GM19372 (cell line): ENCODE measurements at regions not wholly inside any gene's neighbourhood (a gene's known extent, or its start where the extent isn't known, plus 50 kb on each side); places are given as distances from the start of the nearest gene placed in this dataset.
"Not testable (repeated sequence)": the region's sequence is repeated elsewhere in the genome, so short reads cannot be mapped to it uniquely, and the experiment has no call there.

Experiments
- ATAC-seq: cut with Tn5 transposase; IDR thresholded peaks from one replicate; pipeline ENCODE4 v1.9.1; 2021; ENCODE audit warnings: mild to moderate bottlenecking, low read depth, moderate library complexity; ENCODE audit not compliant: unreplicated experiment

GRCh38 chr1:214715126-214715525 lies 112.1 kb downstream of the CENPF start:
- ATAC-seq: no peak

DNA sequence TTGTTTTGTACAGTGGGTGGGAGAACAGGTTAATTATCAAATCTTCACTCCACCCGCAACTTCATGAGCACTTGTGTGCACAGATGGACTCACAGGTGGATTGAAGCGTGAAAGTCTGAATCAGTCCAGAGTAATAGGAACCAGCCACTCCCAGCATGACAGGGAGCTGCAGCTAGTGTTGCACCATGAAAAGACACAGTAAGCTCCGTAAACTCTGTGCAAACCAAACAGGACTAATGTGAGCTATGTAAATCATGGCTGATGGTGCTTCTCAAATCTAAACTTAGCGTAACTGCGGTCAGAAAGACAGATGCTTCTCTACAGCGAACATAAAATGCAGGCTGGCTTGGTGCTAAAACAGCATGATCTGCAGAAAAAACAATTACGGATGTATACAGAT lies 114.4 kb downstream of the CENPF start:
- no peak for ATAC-seq

GRCh38 chr1:214718724-214719123 lies 115.7 kb downstream of the CENPF start:
- no peak for ATAC-seq

GRCh38 chr1:214719207-214719606 lies 116.2 kb downstream of the CENPF start:
- ATAC-seq: no peak

DNA sequence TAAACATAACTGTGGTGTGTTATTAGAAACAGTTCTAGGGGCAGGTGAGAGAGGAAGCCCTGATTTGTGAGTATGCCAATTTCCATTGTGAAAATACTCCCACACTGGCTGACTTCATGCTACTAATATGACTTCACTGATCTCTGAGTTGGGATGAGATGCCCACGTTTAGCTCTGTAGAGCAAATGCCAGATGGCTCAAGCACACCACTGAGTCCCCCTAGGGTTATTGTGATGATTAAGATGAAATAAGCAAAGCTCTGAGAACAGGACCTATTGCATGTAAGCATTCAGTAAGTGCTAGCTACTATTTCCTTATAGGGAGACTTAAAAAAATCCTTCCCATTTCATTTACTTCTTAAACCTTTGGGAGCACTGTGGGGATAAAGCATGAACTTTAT lies 117.6 kb downstream of the CENPF start:
- no peak for ATAC-seq

DNA sequence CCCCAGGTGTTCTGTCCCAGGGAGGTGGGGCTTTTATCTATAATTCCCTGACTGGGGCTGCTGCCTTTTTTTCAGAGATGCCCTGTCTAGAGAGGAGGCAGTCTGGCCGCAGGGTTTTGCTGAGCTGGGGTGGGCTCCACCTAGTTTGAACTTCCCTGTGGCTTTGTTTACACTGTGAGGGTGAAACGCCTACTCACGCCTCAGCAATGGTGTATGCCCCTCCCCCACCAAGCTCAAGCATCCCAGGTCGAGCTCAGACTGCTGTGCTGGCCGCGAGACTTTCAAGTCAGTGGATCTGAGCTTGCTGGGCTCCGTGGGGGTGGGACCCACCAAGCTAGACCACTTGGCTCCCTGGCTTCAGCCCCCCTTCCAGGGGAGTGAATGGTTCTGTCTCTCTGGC lies 124.3 kb downstream of the CENPF start:
- no peak for ATAC-seq

DNA sequence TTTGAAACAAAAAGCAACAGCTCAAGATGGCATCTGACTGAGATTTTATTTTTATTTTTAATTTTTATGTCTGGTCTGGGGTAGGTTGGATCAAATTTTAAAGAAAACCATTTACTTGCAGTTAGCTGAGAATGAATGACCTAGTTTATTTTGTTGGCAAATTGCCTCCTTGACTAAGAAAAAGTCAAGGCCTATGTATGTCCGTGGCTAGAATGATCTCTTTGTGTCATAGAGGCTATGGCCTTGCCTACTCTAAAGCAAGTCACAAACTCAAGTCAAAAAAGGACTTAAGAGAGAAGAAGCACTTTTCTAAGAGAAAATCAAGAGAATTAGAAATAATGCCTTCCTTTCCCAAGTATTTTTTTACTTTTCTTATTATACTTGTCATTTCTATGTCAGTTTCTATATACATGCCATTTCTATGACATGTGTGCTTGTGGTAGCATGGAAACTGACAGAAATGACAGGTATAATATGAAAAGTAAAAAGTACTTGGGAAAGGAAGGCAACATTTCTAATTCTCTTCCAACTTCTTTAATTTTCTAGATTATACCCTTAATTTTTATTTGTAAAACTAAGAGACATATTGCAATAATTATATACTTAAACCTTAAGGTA lies 136.7 kb downstream of the CENPF start:
- no peak for ATAC-seq

GRCh38 chr1:214740471-214740870 lies 137.5 kb downstream of the CENPF start:
- ATAC-seq: no peak

DNA sequence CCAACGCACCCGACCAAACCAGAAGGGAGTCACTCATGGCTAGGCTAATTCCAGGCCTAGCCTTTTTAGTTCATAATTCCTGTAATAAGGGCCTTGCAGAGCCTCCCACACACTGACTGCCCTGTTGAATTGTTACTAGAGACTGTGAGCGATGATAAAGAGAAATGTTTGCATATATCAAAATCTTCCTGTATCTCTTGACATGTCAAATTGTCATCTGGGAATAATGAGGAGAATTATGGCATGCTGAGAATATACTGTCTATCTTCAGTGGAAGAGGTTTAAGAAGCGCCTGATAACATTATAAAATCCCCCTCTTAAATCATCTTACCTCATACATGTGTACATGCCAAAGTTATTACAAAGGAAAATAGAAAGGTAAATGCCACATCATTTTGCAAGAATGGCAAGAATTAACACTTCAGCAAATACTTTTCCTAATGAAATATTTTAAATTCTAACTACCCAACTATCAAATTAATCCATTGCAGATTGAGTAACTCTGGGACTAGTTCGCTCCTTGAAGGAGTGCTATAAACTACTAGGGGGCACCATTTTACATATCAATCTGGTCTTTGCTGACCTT lies 144.1 kb downstream of the CENPF start:
- no peak for ATAC-seq

- ATAC-seq: no peak
Observed at GRCh38 chr1:214753236-214753852, 150.3 kb downstream of the CENPF start.

DNA sequence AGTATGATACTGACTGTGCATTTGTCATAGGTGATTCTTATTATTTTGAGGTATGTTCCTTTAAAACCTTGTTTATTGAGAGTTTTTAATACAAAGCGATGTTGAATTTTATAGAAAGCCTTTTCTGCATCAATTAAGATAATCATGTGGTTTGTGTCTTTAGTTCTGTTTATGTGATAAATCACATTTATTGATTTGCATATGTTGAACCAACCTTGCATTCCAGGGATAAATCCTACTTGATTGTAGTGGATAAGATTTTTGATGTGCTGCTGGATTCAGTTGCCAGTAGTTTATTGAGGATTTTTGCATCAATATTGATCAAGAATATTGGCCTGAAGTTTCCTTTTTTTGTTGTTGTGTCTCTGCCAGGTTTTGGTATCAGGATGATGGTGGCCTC lies 158.0 kb downstream of the CENPF start:
- no peak for ATAC-seq

DNA sequence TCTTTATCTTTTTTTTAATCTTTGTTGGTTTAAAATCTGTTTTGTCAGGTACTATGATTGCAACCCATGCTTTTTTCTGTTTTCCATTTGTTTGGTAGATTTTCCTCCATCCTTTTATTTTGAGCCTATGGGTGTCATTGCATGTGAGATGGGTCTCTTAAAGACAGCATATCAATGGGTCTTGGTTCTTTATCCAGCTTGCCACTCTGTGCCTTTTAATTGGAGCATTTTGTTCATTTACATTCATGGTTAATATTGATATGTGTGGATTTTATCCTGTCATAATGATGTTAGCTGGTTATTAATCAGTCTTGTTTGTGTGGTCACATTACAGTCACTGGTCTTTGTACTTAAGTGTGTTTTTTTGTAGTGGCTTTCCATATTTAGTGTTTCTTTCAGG lies 159.9 kb downstream of the CENPF start:
- ATAC-seq: no peak

DNA sequence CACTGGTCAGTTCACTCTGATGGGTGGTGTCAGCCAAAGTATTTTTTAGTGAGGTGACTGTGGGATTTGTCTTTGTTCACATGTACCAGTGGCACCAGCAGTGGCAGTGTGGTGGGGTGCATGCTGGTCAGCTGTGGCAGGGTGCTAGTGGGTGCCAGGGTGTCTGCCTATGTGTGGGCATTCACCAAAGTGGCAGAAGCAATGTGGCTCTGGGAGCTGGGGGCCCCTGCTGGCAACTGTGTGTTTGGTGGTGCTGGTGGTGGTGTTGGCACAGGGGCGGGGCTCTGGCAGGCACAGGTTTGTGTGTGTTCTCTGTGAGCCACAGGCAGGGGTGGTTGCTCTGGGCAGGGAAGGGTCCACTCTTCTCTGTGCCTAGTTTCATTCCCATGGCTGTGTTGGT lies 161.5 kb downstream of the CENPF start:
- no peak for ATAC-seq

- no peak for ATAC-seq
Observed at GRCh38 chr1:214767221-214767620, 164.2 kb downstream of the CENPF start.

GRCh38 chr1:214769666-214770065 lies 166.7 kb downstream of the CENPF start:
- not testable (repeated sequence) for ATAC-seq

GRCh38 chr1:214777364-214777763 lies 174.4 kb downstream of the CENPF start:
- no peak for ATAC-seq

- no peak for ATAC-seq
Observed at GRCh38 chr1:214791961-214792360, 189.0 kb downstream of the CENPF start.

DNA sequence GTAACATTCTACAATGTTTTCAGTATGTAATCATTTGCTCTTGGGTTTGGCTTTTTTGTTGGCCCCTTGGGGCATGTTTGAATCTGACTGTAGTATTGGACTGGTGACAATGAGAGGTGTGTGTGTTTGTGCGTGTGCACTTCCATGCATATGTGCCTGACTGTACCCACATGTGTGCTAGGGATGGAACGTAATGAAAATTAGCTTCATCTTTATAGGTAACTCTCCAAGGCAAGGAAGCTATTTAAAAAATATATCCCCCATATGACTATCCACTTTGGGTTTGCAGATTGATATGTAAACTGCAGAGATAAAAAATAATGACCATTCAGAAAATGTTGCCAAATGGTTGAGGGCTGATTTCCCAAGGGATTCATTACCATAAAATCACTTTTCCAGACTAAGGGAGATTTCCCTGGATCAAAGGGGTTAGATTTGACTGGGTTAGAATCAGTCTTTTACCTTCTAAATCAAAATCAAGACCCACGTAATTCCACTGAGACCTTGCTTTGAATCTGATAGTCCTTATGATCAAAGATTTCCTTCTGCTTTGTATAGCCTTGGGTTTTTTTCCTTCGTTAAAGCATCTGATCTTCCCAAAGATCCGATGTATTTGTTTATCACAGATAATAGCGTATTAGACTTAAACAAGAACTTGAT lies 189.7 kb downstream of the CENPF start:
- no peak for ATAC-seq

GRCh38 chr1:214793708-214794107 lies 190.7 kb downstream of the CENPF start:
- ATAC-seq: no peak

DNA sequence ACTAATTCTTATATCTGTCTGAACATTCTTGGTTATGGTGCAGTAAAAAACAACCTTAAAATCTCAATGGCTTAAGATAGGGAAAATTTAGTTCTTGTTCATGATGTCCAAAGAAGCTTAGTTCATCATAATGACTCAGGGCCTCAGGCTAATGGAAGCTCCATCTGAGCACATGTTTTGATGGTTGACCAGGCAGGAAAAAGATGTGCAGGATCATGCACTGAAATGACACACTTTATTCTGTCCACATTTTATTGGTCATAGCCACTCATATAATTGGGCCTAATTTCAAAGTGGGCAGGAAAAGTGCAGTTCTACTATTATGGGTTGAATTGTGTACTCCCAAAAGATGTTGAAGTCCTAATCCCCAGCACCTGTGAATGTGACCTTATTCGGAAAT lies 198.2 kb downstream of the CENPF start:
- no peak for ATAC-seq

DNA sequence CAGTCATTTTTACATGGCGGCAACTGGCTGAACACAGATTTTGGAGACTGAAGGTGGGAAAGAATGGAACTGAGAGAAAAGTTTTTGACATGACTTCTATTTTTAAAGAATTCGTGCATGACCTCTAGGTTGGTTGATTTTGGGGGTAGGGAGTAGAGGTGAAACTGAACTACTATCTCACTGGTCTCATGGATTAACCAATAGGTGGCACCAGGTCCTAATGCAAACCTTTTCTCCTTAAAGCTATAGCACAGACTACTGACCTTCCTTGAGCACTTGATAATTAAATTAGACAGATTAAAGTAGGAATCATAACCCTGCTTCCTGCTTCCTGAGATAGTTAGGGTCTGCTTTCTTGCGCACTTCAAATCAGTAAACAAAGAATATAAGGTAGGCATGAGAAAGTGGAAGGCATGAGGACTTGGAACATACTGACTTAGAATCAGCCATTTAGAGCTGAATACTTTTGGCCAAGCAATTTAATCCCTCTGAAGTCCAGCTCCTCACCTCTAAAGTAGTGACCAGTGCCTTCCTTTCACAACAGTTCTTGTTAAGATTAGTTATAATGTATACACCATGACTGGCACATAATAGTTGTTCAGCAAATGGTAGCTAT lies 206.0 kb downstream of the CENPF start:
- ATAC-seq: no peak
